ENCODE measurements at regions not wholly inside any gene's neighbourhood (a gene's known extent, or its start where the extent isn't known, plus 50 kb on each side); places are given as distances from the start of the nearest gene placed in this dataset.

DNA sequence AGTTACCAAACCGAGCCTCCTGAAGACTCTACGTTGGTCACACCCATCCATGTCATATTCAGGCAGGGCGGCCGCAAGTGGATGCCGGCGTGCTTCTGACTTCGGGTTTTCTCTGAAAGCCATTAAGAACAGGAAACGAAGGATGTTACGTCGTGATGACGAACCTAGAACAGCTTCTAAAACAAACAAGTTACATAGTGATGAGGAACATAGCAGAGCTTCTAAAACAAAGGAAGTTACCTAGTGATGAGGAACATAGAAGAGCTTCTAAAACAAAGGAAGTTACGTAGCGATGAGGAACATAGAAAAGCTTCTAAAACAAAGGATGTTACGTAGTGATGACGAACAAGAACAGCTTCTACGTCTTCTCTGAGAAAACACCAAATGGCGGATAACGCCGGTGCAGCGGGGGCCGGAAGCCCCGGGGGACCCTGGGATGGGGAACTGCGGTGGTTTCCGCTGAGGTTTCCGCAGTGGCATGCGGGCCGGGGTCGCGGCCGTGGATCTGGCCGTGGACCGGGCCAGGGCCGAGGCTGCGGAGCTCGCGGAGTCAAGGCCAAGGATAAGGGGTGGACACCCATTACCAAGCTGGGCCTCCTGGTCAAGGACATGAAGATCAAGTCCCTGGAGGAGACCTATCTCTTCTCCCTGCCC lies 141.1 kb downstream of the SOCS6 start:
- TF ChIP-seq, protein P1, sequence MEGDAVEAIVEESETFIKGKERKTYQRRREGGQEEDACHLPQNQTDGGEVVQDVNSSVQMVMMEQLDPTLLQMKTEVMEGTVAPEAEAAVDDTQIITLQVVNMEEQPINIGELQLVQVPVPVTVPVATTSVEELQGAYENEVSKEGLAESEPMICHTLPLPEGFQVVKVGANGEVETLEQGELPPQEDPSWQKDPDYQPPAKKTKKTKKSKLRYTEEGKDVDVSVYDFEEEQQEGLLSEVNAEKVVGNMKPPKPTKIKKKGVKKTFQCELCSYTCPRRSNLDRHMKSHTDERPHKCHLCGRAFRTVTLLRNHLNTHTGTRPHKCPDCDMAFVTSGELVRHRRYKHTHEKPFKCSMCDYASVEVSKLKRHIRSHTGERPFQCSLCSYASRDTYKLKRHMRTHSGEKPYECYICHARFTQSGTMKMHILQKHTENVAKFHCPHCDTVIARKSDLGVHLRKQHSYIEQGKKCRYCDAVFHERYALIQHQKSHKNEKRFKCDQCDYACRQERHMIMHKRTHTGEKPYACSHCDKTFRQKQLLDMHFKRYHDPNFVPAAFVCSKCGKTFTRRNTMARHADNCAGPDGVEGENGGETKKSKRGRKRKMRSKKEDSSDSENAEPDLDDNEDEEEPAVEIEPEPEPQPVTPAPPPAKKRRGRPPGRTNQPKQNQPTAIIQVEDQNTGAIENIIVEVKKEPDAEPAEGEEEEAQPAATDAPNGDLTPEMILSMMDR (IDR thresholded peaks at IDR 0.05) = no peak
- TF ChIP-seq POLR2A (IDR thresholded peaks at IDR 0.05) = no peak
